ENCODE measurements at regions not wholly inside any gene's neighbourhood (a gene's known extent, or its start where the extent isn't known, plus 50 kb on each side); places are given as distances from the start of the nearest gene placed in this dataset.

DNA sequence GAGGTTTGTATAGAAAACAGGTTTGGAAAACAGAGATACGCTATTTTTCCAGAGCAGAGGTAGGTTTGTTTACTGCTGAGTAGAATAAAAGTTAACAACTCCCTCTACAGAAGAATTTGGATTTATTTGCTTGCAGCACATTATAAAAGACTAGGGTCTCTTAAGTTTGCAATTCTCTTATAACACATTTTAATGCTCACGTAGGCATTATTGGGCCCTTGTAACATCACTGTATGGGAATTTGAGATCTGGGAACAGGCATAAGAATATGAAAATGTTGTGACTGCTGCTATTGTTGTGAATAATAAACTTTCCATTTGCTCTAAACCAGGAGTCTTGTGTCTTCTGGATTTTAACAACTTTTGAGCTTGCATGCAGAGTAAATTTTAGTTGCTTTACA is 128.3 kb upstream of the CADM2 start:
- TF ChIP-seq, protein P1, sequence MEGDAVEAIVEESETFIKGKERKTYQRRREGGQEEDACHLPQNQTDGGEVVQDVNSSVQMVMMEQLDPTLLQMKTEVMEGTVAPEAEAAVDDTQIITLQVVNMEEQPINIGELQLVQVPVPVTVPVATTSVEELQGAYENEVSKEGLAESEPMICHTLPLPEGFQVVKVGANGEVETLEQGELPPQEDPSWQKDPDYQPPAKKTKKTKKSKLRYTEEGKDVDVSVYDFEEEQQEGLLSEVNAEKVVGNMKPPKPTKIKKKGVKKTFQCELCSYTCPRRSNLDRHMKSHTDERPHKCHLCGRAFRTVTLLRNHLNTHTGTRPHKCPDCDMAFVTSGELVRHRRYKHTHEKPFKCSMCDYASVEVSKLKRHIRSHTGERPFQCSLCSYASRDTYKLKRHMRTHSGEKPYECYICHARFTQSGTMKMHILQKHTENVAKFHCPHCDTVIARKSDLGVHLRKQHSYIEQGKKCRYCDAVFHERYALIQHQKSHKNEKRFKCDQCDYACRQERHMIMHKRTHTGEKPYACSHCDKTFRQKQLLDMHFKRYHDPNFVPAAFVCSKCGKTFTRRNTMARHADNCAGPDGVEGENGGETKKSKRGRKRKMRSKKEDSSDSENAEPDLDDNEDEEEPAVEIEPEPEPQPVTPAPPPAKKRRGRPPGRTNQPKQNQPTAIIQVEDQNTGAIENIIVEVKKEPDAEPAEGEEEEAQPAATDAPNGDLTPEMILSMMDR (IDR thresholded peaks at IDR 0.05), result no peak
- TF ChIP-seq POLR2A (IDR thresholded peaks at IDR 0.05), result no peak
- TF ChIP-seq POLR2AphosphoS5 (IDR thresholded peaks at IDR 0.05), result no peak

All from prostate gland (tissue), 2 donors.